ENCODE measurements at regions not wholly inside any gene's neighbourhood (a gene's known extent, or its start where the extent isn't known, plus 50 kb on each side); places are given as distances from the start of the nearest gene placed in this dataset.

- H3K9ac ChIP-seq (ENCODE audit: low read length): no peak overlapping the region
Measured at GRCh38 chr18:78624646-78625279, 354.9 kb upstream of the SALL3 start.

GRCh38 chr18:78625847-78626246, 353.8 kb upstream of the SALL3 start:
- H3K36me3 ChIP-seq (replicated peaks; ENCODE audit: low read depth, low read length): no peaks in the 10 kb centered on the region
- H3K27ac ChIP-seq (ENCODE audit: low read length): no peak overlapping the region
- no peaks in the 10 kb centered on the region for H4K20me1 ChIP-seq (ENCODE audit: insufficient read depth, low read length)
- TF ChIP-seq EZH2phosphoT487 (IDR thresholded peaks at IDR 0.05; ENCODE audit: low read depth): no peak
- TF ChIP-seq CTCF (IDR thresholded peaks at IDR 0.05; ENCODE audit: low read depth, low read length): no peak
- no peaks in the 10 kb centered on the region for H3K27me3 ChIP-seq (ENCODE audit: low read depth, low read length)
- no peaks in the 10 kb centered on the region for H3K9me3 ChIP-seq (ENCODE audit: insufficient read depth, low read length)
- no peak overlapping the region for H3K4me3 ChIP-seq (ENCODE audit: low read length)
- no peak overlapping the region for H3K9ac ChIP-seq (ENCODE audit: low read length)
- no peaks in the 10 kb centered on the region; the same call in 1 of the 2 replicates for H3K4me1 ChIP-seq (ENCODE audit: low read length)
- no peak overlapping the region for H3K4me2 ChIP-seq (ENCODE audit: low read length)
- H2AFZ ChIP-seq (ENCODE audit: low read depth, low read length): no peak overlapping the region
- no peaks in the 10 kb centered on the region for H3K79me2 ChIP-seq (ENCODE audit: low read length)

More at GRCh38 chr18:78624646-78625279, 354.9 kb upstream of the SALL3 start:
- no peaks in the 10 kb centered on the region for H3K79me2 ChIP-seq (ENCODE audit: low read length)
- no peak overlapping the region for H3K27ac ChIP-seq (ENCODE audit: low read length)
- H3K4me2 ChIP-seq (ENCODE audit: low read length): no peak overlapping the region
- no peaks in the 10 kb centered on the region for H3K36me3 ChIP-seq (replicated peaks; ENCODE audit: low read depth, low read length)
- no peaks in the 10 kb centered on the region; the same call in 1 of the 2 replicates for H3K4me1 ChIP-seq (ENCODE audit: low read length)
- no peak for TF ChIP-seq EZH2phosphoT487 (IDR thresholded peaks at IDR 0.05; ENCODE audit: low read depth)
- TF ChIP-seq CTCF (IDR thresholded peaks at IDR 0.05; ENCODE audit: low read depth, low read length): no peak
- no peak overlapping the region for H3K4me3 ChIP-seq (ENCODE audit: low read length)
- no peak overlapping the region for H2AFZ ChIP-seq (ENCODE audit: low read depth, low read length)
- no peaks in the 10 kb centered on the region for H3K27me3 ChIP-seq (ENCODE audit: low read depth, low read length)
- no peaks in the 10 kb centered on the region for H4K20me1 ChIP-seq (ENCODE audit: insufficient read depth, low read length)
- H3K9me3 ChIP-seq (ENCODE audit: insufficient read depth, low read length): no peaks in the 10 kb centered on the region

- Histone ChIP-seq H3K9ac (ENCODE audit: low read length) (no peak overlapping the region), H3K4me2 (ENCODE audit: low read length) (no peak overlapping the region)
Measured at GRCh38 chr18:78627551-78628346, 351.9 kb upstream of the SALL3 start.

GRCh38 chr18:78629426-78629825, 350.2 kb upstream of the SALL3 start:
- Histone ChIP-seq H3K4me3 (ENCODE audit: low read length) (no peak overlapping the region), H3K79me2 (ENCODE audit: low read length) (no peaks in the 10 kb centered on the region), H2AFZ (ENCODE audit: low read depth, low read length) (no peak overlapping the region), H3K27ac (ENCODE audit: low read length) (no peak overlapping the region), H3K9ac (ENCODE audit: low read length) (no peak overlapping the region), H3K4me1 (ENCODE audit: low read length) (no peaks in the 10 kb centered on the region; the same call in 1 of the 2 replicates), H3K4me2 (ENCODE audit: low read length) (no peak overlapping the region), H3K27me3 (ENCODE audit: low read depth, low read length) (no peaks in the 10 kb centered on the region), H3K9me3 (ENCODE audit: insufficient read depth, low read length) (no peaks in the 10 kb centered on the region), H3K36me3 (replicated peaks; ENCODE audit: low read depth, low read length) (no peaks in the 10 kb centered on the region), H4K20me1 (ENCODE audit: insufficient read depth, low read length) (no peaks in the 10 kb centered on the region)
- no peak for TF ChIP-seq EZH2phosphoT487 (IDR thresholded peaks at IDR 0.05; ENCODE audit: low read depth)
- TF ChIP-seq CTCF (IDR thresholded peaks at IDR 0.05; ENCODE audit: low read depth, low read length): no peak

More at GRCh38 chr18:78627551-78628346, 351.9 kb upstream of the SALL3 start:
- no peaks in the 10 kb centered on the region for H4K20me1 ChIP-seq (ENCODE audit: insufficient read depth, low read length)
- no peaks in the 10 kb centered on the region for H3K36me3 ChIP-seq (replicated peaks; ENCODE audit: low read depth, low read length)
- no peak overlapping the region for H3K27ac ChIP-seq (ENCODE audit: low read length)
- H2AFZ ChIP-seq (ENCODE audit: low read depth, low read length): no peak overlapping the region
- no peaks in the 10 kb centered on the region; the same call in 1 of the 2 replicates for H3K4me1 ChIP-seq (ENCODE audit: low read length)
- H3K4me3 ChIP-seq (ENCODE audit: low read length): no peak overlapping the region
- H3K27me3 ChIP-seq (ENCODE audit: low read depth, low read length): no peaks in the 10 kb centered on the region
- H3K79me2 ChIP-seq (ENCODE audit: low read length): no peaks in the 10 kb centered on the region
- TF ChIP-seq EZH2phosphoT487 (IDR thresholded peaks at IDR 0.05; ENCODE audit: low read depth): no peak
- H3K9me3 ChIP-seq (ENCODE audit: insufficient read depth, low read length): no peaks in the 10 kb centered on the region
